ENCODE measurements at regions not wholly inside any gene's neighbourhood (a gene's known extent, or its start where the extent isn't known, plus 50 kb on each side); places are given as distances from the start of the nearest gene placed in this dataset.

DNA sequence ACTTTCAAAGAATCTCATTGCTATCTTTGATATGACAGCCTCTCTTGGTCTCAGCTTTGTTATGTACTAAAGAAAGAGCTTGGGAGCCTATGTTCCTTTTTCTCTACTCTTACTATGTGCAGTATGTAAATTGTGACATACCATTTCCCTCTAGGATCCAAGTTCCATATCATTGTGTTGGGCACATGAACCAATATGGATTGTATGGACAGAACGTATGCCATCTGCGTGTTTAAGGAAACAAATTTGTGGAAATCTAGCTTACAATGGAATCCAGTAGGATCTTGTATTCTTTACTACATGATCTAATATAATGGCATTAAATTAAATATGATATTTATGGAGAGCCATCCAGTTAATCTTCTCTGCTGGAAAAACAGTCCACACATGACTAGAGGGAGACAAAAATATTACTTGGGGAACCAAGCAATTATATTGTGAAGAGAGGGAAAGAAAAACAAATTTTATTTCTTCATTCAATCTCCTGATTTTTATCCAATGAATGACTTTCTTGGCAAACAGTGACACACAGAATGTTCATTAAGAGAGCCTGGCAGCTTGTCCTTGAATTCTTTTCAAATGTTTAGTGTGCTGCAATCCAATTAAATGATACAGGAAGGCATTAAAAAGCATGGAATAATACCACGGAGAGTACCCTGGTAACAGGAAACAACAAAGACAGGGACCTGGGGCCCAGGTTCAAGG lies 106.5 kb upstream of the DAB1 start:
- DNase-seq = no peak

DNA sequence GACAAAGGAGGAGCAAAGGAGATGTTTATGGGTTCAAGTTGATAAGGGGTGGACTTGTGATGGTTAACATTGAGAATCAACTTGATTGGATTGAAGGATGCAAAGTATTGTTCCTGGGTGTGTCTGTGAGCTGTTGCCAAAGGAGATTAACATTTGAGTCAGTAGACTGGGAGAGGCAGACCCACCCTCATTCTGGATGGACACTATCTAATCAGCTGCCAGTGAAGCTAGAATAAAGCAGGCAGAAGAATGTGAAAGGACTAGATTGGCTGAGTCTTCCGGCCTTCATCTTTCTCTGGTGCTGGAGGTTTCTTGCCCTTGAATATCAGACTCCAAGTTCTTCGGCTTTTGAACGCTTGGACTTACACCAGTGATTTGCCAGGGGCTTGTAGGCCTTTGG lies 98.7 kb upstream of the DAB1 start:
- no peak for DNase-seq

- DNase-seq = no peak
These were observed 97.1 kb upstream of the DAB1 start for GRCh38 chr1:57520743-57521515.

DNA sequence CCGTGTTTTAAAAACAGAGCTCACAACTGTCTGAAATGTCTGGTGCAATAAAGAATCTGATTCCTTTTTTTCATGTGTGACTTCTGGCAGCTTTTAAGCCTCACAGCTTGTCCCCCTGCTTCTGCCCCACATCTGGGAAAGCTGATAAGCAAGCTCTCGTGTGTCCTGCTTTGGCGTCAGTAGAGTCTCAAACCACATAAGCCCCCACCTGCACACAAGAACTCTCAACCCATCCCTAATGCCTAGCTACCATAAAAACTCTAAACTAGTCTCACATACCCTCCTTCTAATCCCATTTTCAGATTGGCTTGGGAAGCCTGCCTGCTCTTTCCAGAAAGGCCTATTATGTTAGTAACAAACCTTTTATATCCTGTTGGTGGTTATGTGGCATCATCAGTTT lies 94.6 kb upstream of the DAB1 start:
- no peak for DNase-seq

- no peak for DNase-seq
These were observed 93.9 kb upstream of the DAB1 start for GRCh38 chr1:57517587-57518374.

GRCh38 chr1:57512386-57512785 lies 88.5 kb upstream of the DAB1 start:
- no peak for DNase-seq

DNA sequence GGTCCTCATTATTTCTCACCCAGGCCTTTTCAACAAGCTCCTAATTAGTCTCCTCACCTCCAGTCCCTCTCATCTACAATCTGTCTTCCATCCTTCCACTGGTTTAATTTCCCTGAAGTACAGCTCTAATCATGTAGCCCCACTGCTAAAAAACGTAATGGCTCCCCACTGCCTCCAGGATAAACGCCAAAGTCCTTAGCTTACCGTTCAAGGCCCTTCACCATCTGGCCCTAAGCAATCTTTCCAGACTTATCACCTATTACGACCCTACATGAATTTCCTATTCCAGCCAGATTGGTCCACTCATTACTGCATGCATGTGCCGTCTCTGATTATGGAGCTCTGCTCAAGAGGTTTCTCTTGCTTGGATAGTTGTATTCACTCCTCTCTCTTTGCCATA lies 83.1 kb upstream of the DAB1 start:
- DNase-seq = no peak

GRCh38 chr1:57503337-57503736 lies 79.5 kb upstream of the DAB1 start:
- no peak for DNase-seq

DNA sequence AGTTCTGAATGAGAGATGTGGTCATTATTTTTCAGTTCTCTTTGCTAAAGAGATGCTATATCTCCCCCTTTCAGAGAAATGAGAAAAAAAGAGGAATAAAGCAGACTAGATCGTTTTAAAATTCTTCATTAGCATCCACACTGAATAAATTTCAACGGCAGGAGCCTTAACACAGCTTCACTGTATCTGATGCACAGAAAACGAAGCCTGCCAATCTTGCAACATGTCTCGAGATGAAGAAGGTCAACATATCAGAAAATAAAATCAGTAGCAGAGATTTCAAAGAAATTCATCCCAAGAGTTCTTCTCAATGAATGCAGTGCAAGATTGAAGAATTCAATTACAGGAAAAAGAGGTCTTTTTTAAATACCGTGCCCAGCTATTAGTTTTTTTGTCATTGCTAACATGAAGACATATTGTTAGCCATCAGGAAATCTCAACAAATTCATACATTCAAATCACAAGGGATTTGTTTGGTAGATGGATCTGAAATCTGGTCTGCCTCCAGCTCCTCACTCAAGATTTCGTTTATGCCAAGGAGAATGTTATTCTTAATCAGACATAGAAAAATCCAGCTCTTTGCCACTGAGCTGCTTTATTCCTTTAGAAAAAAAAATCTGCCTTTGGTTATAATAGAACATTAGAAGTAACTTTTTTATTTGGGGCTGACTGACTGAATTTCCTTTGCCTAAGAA lies 76.4 kb upstream of the DAB1 start:
- DNase-seq = no peak

- no peak for DNase-seq
These were observed 70.7 kb upstream of the DAB1 start for GRCh38 chr1:57494530-57495079.

- DNase-seq = no peak
These were observed 68.8 kb upstream of the DAB1 start for GRCh38 chr1:57492586-57493226.

DNA sequence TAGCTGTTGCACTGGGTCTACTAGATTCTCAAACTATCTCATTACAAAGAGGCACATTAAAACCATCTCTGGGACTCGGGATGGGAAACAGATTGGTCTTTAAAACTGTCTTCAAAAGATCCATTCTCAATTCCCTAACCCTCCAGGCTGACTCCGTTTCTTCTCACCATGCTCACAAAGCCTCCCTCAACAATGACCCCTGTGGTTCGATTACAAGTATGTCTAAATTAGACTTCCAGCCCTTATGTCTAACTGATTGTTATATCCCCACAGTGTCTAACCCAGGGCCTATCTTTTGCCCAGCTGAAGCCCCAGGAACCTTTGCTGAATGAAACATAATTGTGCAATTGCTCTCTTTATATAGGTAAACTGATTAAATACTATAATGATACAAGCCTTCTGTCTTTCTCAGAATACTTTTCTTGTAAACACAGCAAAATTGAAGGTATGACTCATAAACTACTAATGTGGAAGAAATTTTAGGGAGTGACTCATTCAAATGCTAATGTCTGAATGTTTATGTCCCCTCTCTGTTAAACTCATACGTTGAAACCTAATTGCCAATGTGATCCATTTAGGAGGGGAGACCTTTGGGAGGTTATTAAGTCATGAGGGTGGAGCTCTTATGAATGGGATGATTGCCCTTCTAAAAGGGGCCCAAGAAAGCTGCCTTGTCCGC lies 65.6 kb upstream of the DAB1 start:
- DNase-seq = no peak

DNA sequence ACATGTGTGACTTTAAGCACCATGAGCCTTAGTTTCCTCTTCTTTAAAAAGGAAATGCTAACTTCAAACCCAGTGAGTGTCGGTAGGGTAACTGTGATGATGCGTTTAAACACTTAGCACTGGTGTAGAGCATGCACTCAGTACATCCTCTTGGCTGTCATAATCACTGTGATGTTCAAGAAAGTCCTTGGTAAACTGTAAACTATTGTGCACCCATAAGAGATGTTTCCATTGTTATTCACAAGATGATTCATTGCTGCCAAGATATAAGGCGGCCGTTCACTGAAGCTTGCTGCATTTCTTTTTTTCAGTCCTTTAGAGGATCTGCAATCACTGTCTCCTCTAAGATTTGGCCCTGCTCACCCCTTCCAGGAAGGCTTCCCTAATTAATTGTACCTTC lies 61.8 kb upstream of the DAB1 start:
- no peak for DNase-seq

GRCh38 chr1:57483954-57484353 lies 60.1 kb upstream of the DAB1 start:
- no peak for DNase-seq

GRCh38 chr1:57479471-57479870 lies 55.6 kb upstream of the DAB1 start:
- DNase-seq = no peak

- no peak for DNase-seq
These were observed 51.5 kb upstream of the DAB1 start for GRCh38 chr1:57475366-57475765.

GRCh38 chr1:57474137-57474750 lies 50.4 kb upstream of the DAB1 start:
- no peak for DNase-seq
